ENCODE measurements at regions not wholly inside any gene's neighbourhood (a gene's known extent, or its start where the extent isn't known, plus 50 kb on each side); places are given as distances from the start of the nearest gene placed in this dataset.

DNA sequence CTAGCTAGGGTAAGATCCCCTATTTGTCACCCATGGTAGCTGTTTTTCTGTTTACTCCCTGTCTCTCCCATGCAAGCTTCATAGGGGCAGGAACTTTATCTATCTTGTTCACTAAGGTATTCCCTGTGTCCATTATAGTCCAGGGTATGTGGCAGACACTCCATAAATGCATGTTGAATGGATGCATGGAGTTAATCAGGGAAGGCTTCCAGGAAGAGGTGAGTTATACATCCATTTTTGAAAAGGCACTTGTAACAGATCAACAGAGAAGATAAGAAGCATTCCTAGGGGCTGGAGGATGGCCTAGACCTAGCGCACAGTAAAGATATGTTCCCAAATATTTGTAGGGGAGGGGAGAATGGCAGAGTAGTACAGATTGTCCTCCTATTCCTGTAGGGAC is 130.3 kb downstream of the BUD13 start:
- no peaks in the 10 kb centered on the region for H3K36me3 ChIP-seq (ENCODE audit: control insufficient read depth, insufficient read depth, low read length)
- peaks cover 22% of the 10 kb centered on the region for H3K27me3 ChIP-seq (ENCODE audit: control insufficient read depth, insufficient read depth, low read length)
- DNase-seq: no peak
- no peaks in the 10 kb centered on the region for H3K4me1 ChIP-seq (ENCODE audit: control insufficient read depth, insufficient read depth, low read length)
- no CpG with 5 or more reads among the region's 1 CpG for WGBS (ENCODE audit: insufficient coverage, low lambda C conversion rate)
- no peak overlapping the region for H3K27ac ChIP-seq (ENCODE audit: low read length)
- H3K9me3 ChIP-seq (ENCODE audit: control insufficient read depth, low read depth, low read length): no peaks in the 10 kb centered on the region
- H3K4me3 ChIP-seq (ENCODE audit: low read length): no peak overlapping the region

GRCh38 chr11:116641561-116642045 is 131.2 kb downstream of the BUD13 start:
- WGBS (ENCODE audit: insufficient coverage, low lambda C conversion rate): no CpG with 5 or more reads among the region's 11 CpGs

DNA sequence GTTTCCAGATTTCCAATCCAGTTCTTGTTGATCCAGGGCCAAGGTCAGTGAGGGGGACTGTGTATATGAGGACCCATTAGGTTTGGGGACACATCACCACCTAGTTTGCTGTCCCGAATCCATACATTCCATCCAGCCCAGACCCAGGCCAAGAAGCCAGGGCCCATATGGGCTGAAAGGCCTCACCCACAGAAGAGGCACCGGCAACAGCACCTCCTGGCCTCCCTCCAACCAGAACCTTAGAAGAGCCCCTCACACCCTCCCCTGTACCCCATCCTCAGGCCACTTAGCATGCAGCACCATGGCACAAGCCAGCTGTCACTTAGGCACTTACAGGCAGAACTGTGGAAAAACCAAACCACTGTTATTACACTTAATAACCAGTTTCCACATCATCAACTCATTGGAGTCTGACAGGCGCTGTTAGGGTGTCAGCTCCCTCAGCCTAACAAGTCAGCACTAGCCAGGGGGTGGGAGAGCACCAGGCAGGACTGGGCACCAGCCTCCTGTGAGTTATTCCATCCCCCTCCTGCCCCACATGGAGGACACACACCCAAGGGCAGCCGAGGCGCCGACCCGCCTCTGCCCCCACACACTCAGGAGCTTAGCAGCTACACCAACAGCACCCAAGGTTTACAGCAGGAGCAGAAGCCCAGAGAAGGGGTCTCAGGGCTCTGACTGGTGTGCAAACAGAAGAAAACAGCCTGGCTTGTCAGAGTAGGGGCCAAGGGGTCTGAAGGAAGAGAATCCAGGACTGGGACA is 132.0 kb downstream of the BUD13 start:
- no peak for DNase-seq
- no peaks in the 10 kb centered on the region for H3K4me1 ChIP-seq (ENCODE audit: control insufficient read depth, insufficient read depth, low read length)
- H3K4me3 ChIP-seq (ENCODE audit: low read length): no peak overlapping the region
- no peaks in the 10 kb centered on the region for H3K36me3 ChIP-seq (ENCODE audit: control insufficient read depth, insufficient read depth, low read length)
- no peak overlapping the region for H3K27ac ChIP-seq (ENCODE audit: low read length)
- WGBS (ENCODE audit: insufficient coverage, low lambda C conversion rate): no CpG with 5 or more reads among the region's 7 CpGs
- H3K27me3 ChIP-seq (ENCODE audit: control insufficient read depth, insufficient read depth, low read length): peaks cover 28% of the 10 kb centered on the region
- no peaks in the 10 kb centered on the region for H3K9me3 ChIP-seq (ENCODE audit: control insufficient read depth, low read depth, low read length)

More at GRCh38 chr11:116641561-116642045, 131.2 kb downstream of the BUD13 start:
- H3K27me3 ChIP-seq (ENCODE audit: control insufficient read depth, insufficient read depth, low read length): peaks cover 24% of the 10 kb centered on the region
- H3K36me3 ChIP-seq (ENCODE audit: control insufficient read depth, insufficient read depth, low read length): no peaks in the 10 kb centered on the region
- no peak overlapping the region for H3K4me3 ChIP-seq (ENCODE audit: low read length)
- no peaks in the 10 kb centered on the region for H3K4me1 ChIP-seq (ENCODE audit: control insufficient read depth, insufficient read depth, low read length)
- H3K27ac ChIP-seq (ENCODE audit: low read length): no peak overlapping the region
- peak; percentile 24 to 25 for DNase-seq
- no peaks in the 10 kb centered on the region for H3K9me3 ChIP-seq (ENCODE audit: control insufficient read depth, low read depth, low read length)

GRCh38 chr11:116638463-116638862 is 134.3 kb downstream of the BUD13 start:
- Histone ChIP-seq H3K4me1 (ENCODE audit: control insufficient read depth, insufficient read depth, low read length) (no peaks in the 10 kb centered on the region), H3K9me3 (ENCODE audit: control insufficient read depth, low read depth, low read length) (no peaks in the 10 kb centered on the region), H3K27ac (ENCODE audit: low read length) (no peak overlapping the region), H3K36me3 (ENCODE audit: control insufficient read depth, insufficient read depth, low read length) (no peaks in the 10 kb centered on the region), H3K4me3 (ENCODE audit: low read length) (no peak overlapping the region), H3K27me3 (ENCODE audit: control insufficient read depth, insufficient read depth, low read length) (peaks cover 19% of the 10 kb centered on the region)
- DNase-seq: no peak
- WGBS (ENCODE audit: insufficient coverage, low lambda C conversion rate): no CpG with 5 or more reads among the region's 6 CpGs

DNA sequence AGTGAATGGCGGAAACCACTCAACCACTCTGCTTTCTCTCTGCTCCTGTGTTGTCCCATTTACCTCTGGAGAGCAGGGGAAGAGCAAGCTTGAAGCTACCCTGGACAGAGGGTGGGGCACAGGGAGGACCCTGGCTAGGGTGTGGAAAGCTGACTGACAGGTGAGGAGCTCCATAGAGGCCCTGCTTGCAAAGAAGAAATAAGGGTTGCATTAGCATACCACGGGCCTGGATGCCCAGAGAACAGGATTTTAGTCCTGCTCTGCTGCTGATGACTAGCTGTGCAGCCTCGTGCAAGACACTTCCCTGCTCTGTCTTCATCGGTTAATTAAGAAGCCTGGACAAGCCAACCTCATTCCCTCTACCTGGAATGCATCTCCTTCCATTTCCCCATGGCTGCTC is 135.0 kb downstream of the BUD13 start:
- H3K9me3 ChIP-seq (ENCODE audit: control insufficient read depth, low read depth, low read length): no peaks in the 10 kb centered on the region
- no peaks in the 10 kb centered on the region for H3K36me3 ChIP-seq (ENCODE audit: control insufficient read depth, insufficient read depth, low read length)
- H3K4me1 ChIP-seq (ENCODE audit: control insufficient read depth, insufficient read depth, low read length): no peaks in the 10 kb centered on the region
- WGBS (ENCODE audit: insufficient coverage, low lambda C conversion rate): no CpG with 5 or more reads among the region's 4 CpGs
- no peak for DNase-seq
- H3K4me3 ChIP-seq (ENCODE audit: low read length): no peak overlapping the region
- peaks cover 18% of the 10 kb centered on the region for H3K27me3 ChIP-seq (ENCODE audit: control insufficient read depth, insufficient read depth, low read length)
- H3K27ac ChIP-seq (ENCODE audit: low read length): no peak overlapping the region

- Histone ChIP-seq H3K4me1 (ENCODE audit: control insufficient read depth, insufficient read depth, low read length) (no peaks in the 10 kb centered on the region), H3K4me3 (ENCODE audit: low read length) (no peak overlapping the region), H3K36me3 (ENCODE audit: control insufficient read depth, insufficient read depth, low read length) (no peaks in the 10 kb centered on the region), H3K27me3 (ENCODE audit: control insufficient read depth, insufficient read depth, low read length) (peaks cover 18% of the 10 kb centered on the region), H3K27ac (ENCODE audit: low read length) (no peak overlapping the region), H3K9me3 (ENCODE audit: control insufficient read depth, low read depth, low read length) (no peaks in the 10 kb centered on the region)
- no peak for DNase-seq
- no CpG with 5 or more reads among the region's 15 CpGs for WGBS (ENCODE audit: insufficient coverage, low lambda C conversion rate)
Measured at GRCh38 chr11:116636341-116636929, 136.4 kb downstream of the BUD13 start.

GRCh38 chr11:116631201-116631600 is 141.6 kb downstream of the BUD13 start:
- no peak for DNase-seq
- 75% methylated on average over 3 of the region's 3 CpGs for WGBS (ENCODE audit: insufficient coverage, low lambda C conversion rate)

DNA sequence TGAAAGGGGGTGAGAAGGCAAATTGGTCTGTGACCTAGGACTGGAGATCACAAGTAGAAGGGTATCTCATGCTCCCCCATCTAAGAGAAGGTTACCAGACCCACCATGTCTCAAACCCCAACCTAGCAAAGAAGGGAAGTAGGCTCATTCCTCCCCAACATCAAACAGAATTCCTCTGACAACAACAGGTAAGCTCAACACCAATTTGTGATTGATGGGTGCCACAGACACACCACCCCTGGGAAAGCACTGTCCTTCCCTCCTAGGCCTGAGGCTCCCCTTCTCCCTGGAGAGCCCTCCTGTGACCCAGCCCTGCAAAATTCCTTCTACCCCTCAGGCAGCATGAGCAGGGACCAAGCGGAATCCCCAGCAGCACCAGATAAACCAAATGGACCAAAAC is 154.3 kb downstream of the BUD13 start:
- H3K36me3 ChIP-seq (ENCODE audit: control insufficient read depth, insufficient read depth, low read length): no peaks in the 10 kb centered on the region
- H3K27ac ChIP-seq (ENCODE audit: low read length): no peak overlapping the region
- no peaks in the 10 kb centered on the region for H3K4me1 ChIP-seq (ENCODE audit: control insufficient read depth, insufficient read depth, low read length)
- no peak for DNase-seq
- H3K9me3 ChIP-seq (ENCODE audit: control insufficient read depth, low read depth, low read length): no peaks in the 10 kb centered on the region
- WGBS (ENCODE audit: insufficient coverage, low lambda C conversion rate): no CpG with 5 or more reads among the region's 1 CpG
- no peak overlapping the region for H3K4me3 ChIP-seq (ENCODE audit: low read length)
- H3K27me3 ChIP-seq (ENCODE audit: control insufficient read depth, insufficient read depth, low read length): peaks cover 9% of the 10 kb centered on the region

More at GRCh38 chr11:116631201-116631600, 141.6 kb downstream of the BUD13 start:
- Histone ChIP-seq H3K4me3 (ENCODE audit: low read length) (no peak overlapping the region), H3K9me3 (ENCODE audit: control insufficient read depth, low read depth, low read length) (no peaks in the 10 kb centered on the region), H3K27me3 (ENCODE audit: control insufficient read depth, insufficient read depth, low read length) (peaks cover 8% of the 10 kb centered on the region), H3K36me3 (ENCODE audit: control insufficient read depth, insufficient read depth, low read length) (no peaks in the 10 kb centered on the region), H3K4me1 (ENCODE audit: control insufficient read depth, insufficient read depth, low read length) (no peaks in the 10 kb centered on the region), H3K27ac (ENCODE audit: low read length) (no peak overlapping the region)

DNA sequence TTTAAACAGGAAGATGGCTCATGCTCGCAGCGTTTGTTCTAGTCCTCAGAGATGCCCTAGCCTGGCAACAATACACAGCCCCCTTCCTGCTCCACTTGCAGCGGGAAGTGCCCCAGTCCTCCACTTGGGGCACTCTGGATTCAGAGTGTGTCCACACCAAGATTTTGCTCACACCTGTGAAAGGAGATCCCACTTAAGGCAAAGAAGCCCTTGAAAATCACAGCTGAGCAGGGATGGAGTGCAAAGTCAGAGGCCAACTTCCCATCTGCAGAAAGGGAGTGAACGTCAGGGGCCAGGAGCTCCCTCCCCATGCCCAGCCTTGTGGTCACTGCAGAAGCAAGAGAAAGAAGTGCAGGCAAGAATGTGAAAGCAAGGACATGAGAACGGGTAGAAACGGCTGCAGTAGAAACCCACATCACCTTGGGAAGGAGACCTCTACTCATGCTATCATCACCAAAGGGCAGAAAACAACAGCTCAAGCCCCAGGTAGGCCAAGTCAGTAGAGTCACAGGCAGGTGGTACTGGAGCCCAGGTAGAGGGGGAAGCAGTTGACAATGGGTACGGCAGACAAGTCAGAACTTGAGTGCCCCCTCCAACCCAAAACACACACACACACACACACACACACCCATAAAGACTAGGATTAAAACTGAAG is 157.4 kb downstream of the BUD13 start:
- no peak for DNase-seq
- H3K27ac ChIP-seq (ENCODE audit: low read length): no peak overlapping the region
- no peaks in the 10 kb centered on the region for H3K9me3 ChIP-seq (ENCODE audit: control insufficient read depth, low read depth, low read length)
- no peaks in the 10 kb centered on the region for H3K4me1 ChIP-seq (ENCODE audit: control insufficient read depth, insufficient read depth, low read length)
- 50% methylated on average over 2 of the region's 7 CpGs for WGBS (ENCODE audit: insufficient coverage, low lambda C conversion rate)
- no peak overlapping the region for H3K4me3 ChIP-seq (ENCODE audit: low read length)
- H3K27me3 ChIP-seq (ENCODE audit: control insufficient read depth, insufficient read depth, low read length): peaks cover 18% of the 10 kb centered on the region
- H3K36me3 ChIP-seq (ENCODE audit: control insufficient read depth, insufficient read depth, low read length): no peaks in the 10 kb centered on the region

- Histone ChIP-seq H3K36me3 (ENCODE audit: control insufficient read depth, insufficient read depth, low read length) (no peaks in the 10 kb centered on the region), H3K9me3 (ENCODE audit: control insufficient read depth, low read depth, low read length) (no peaks in the 10 kb centered on the region), H3K4me3 (ENCODE audit: low read length) (no peak overlapping the region), H3K27me3 (ENCODE audit: control insufficient read depth, insufficient read depth, low read length) (peaks cover 18% of the 10 kb centered on the region), H3K27ac (ENCODE audit: low read length) (no peak overlapping the region), H3K4me1 (ENCODE audit: control insufficient read depth, insufficient read depth, low read length) (no peaks in the 10 kb centered on the region)
- WGBS (ENCODE audit: insufficient coverage, low lambda C conversion rate): no CpG with 5 or more reads among the region's 11 CpGs
- no peak for DNase-seq
Measured at GRCh38 chr11:116614306-116615210, 158.2 kb downstream of the BUD13 start.

All from large intestine (tissue), 3 donors.